HG03064 (cell line): ENCODE measurements at regions not wholly inside any gene's neighbourhood (a gene's known extent, or its start where the extent isn't known, plus 50 kb on each side); places are given as distances from the start of the nearest gene placed in this dataset.
"Not testable (repeated sequence)": the region's sequence is repeated elsewhere in the genome, so short reads cannot be mapped to it uniquely, and the experiment has no call there.

Experiments used
- ATAC-seq: cut with Tn5 transposase; IDR thresholded peaks from one replicate; pipeline ENCODE4 v1.9.1; 2021; ENCODE audit warnings: low read depth; ENCODE audit not compliant: unreplicated experiment

DNA sequence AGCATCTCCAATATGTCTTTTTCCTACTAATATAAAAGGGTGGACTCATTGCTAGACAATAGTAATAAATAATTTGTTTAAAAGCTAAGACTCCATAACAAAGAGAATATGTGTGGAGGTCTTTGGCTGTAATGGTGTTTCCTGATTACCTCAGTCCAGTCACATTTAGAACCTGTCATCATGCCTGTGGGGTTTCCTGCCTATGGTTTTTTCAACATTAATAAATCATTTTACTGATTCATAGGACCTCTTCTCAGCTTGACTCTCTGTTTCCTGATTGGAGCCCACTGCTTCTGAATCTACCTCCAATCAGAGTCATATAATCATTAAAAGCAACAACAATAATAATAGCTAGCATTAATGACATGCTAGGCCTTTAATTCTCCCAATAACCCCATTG, 52.4 kb upstream of the GNAI1 start:
- ATAC-seq, result no peak

DNA sequence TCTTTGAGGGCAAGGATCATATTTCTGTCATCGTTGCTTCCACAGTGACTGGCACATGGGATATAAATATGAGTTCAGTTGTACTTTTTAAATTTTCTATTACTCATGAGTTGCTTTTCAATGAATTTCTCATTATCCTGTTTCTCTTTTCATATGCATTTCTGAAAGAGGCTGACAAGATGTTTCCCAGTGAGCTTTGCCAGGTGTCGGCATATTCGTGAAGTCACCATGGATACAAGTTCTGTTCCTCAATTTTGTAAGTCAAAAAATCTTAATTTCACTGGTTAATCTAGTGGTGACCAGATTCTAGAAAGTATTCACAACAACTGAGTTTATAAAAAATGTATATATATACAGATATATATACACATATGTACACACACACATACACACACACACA, 55.7 kb upstream of the GNAI1 start:
- ATAC-seq, result no peak

DNA sequence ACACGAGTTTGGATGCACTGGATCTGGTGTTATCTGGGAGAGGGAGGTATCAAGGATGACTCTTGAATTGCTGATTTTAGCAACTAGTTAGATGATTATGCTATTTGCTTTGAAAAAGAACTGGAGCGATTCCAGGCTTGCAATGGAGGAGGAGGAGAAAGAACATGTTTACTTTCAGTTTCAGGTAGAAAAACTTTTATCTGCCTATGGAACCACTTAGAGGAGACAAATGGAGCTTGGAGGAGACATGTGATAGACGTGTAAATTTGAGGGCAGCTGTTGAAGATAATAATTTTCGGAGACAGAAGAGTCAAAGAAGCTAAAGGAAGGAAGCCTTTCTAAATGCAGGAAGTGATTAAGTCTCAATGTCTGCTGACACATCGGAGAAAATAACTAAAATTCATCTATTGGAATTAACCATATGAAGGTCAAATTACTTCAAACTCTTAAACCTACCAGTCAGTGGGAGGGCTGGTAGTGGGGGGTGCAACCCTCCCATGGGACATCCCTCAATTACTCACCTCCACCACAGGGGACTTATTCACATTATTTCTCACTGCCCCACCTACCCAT, 56.4 kb upstream of the GNAI1 start:
- no peak for ATAC-seq

DNA sequence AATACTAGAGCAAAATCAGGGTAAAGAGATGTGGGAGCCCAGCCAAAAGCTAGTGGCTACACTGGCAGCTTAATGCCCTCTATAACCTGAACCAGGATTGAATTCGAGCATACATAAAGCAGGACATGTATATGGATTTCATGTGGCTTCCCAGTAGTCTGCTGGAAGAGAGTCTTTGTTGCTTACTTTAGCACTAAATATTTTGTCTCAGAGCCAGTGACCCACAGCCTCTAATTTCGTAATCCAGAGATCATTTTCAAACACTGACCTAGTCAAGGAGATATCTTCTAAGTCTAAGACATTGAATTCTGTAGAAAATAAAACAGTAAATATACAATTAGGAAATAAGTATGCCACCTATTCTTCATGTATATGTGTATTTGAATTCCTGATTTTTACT, 64.2 kb upstream of the GNAI1 start:
- no peak for ATAC-seq

DNA sequence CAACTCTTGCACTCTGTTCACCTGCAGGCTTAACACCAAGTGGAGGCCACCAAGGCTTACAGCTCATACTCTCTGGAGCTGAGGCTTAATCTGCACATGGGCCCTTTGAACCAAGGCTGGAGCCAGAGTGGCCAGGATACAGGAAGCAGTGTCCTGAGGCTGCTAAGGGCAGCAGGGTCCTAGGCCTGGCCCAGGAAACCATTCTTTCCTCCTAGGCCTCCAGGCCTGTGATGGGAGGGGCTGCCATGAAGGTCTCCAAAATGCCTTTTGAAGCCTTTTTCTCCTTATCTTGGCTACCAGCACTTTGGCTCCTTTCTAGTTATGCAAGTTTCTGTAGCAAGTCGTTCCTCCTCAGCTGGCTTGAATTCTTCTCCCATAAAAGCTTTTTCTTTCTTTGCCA, 68.0 kb upstream of the GNAI1 start:
- ATAC-seq, result no peak

DNA sequence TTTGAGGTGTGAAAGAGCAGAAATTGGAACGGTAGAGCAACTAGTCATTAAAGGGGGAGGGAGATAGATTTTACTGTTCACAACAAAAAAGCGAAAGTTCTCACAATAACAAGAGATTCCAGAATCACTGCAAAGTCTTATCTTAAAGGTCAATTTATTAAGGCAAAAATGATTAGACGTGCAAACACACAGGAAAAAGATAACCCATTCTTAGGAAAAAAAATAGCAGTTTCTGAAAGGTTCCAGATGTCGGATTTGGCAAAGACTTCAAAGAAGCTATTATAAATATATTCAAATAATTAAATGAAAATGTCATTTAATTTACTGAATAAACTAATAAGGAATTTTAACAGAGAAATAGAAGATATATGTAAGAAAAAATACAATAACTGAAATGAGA, 70.8 kb upstream of the GNAI1 start:
- ATAC-seq, result no peak

DNA sequence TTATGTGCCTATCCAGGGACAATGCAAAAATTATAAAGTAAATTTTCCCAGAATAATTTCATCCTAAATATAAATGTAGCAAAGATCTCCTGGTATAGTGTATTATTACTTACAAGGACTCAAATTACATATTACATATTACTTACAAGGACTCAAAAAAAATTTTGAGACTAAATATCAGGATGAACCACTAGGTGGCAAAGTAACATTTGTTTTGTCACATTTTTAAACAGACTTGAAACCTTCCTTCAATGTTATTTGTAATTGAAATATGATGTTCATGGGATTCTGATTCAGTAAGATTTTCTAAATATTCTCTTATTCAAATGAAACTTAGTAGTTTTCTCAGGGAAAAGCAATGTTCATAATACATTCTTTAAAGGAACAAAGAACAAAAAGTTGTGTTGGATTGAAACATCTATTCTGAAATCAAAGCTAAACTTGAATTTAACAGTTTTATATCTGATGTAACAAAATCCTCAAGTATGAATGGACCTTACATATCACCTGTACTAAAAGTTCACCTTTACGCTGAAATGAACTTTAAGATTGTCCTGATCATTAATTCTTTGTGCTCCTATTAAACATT, 74.3 kb upstream of the GNAI1 start:
- no peak for ATAC-seq

DNA sequence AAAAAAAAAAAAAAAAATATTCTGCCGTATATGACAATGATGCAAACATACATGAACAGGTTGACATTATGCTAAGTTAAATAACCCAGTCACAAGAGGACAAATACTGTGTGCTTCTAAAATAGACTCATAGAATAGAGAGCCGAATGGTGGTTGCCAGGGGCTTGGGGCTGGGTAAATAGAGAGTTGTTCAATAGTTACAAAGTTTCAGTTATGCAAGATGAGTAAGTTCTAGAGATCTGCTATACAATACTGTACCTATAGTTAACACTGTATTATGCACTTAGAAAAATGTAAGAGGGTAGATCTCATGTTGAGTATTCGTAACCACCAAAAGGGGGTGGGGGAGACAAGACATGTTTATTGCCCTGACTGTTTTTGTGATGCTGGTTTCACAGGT, 77.1 kb upstream of the GNAI1 start:
- no peak for ATAC-seq

DNA sequence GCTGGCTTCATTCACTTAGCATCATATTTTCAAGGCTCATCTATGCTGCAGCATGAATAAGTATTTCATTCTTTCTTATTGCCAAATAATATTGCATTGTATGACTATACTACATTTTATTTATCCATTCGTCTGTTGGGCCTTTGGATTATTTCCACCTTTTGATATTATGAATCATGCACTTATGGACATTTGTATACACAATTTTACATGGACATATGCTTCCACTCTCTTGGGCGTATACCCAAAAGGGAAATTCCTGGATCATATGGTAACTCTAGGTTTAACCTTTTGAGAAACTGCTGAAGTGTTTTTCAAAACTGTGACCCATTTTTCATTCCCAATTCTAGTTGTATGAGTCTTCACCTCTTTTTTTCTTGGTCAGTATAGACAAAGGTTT, 80.3 kb upstream of the GNAI1 start:
- no peak for ATAC-seq

DNA sequence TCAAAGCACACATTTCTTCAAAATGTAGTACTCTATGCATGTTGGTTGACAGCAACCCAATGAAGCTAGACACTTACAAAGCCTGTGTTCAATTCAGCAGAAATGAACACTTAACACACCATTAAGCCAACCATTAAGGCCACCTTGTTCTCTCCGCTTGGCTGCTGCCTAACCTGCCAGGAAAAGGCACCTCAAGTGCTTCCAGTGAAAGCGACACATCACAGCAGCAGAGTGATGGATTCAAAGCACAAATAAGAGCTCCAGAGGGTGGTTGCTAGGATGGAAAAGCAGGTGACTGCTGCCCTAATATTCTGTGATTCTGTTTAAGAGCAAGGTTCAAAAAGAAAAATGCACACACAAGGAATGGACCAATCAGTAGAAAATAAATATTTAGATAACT, 81.5 kb upstream of the GNAI1 start:
- ATAC-seq, result no peak

DNA sequence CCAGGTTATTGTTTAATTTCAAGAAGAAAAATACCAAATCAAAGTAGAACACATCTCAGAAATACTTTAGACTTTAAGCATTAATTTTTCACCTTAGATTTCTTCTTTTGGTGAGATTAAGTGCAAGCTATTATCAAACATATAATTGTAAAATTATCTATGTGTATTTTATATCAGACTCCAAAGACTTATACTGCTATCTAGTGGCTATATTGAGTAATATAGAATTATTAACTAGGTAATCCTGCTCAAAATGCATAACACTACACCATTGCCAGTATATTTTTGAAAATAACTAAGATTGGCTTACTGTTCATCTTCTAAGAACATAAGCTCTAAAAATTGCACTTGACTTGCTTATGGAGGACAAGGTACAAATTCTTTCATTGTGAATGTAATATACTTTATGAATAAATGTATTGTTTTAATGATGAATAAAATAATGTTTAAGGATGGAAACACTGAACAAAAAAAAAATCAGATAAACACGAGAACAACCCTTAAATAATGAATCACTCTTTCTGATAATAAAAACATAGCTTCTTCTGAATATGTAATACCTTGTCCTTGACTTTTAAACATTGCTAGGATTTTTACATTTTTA, 86.7 kb upstream of the GNAI1 start:
- no peak for ATAC-seq

DNA sequence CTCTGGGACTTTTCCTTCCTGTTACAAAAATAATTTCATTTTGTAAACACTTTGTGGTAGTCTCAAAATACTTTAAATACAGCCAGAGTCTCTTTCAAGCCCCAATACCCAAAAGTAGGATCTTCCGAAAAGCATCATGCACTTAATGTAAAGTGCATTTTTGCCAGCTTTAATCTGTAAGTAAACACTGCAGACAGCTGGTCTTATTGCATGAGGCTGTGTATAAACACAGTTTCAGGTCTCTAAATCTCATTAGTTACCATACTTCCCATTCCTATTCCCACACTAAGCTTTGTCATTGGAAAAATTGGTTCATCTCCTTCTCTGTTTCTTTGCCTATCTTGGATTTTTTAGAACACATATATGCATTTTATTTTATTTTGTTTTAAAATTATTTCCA, 87.6 kb upstream of the GNAI1 start:
- no peak for ATAC-seq

DNA sequence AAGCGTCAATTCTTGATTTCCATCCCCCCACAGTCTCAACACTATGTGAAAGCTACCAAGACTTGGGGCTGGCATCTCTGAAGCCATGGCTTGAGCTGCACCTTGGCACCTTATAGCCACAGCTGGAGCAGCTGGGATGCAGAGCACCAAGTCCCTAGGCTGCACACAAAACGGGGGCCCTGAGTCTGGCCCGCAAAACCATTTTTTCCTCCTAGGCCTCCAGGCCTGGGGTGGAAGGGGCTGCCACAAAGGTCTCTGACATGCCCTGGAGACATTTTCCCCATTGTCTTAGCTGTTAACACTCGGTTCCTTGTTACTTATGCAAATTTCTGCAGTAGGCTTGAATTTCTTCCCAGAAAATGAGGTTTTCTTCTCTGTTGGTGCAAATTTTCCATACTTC, 89.8 kb upstream of the GNAI1 start:
- no peak for ATAC-seq

DNA sequence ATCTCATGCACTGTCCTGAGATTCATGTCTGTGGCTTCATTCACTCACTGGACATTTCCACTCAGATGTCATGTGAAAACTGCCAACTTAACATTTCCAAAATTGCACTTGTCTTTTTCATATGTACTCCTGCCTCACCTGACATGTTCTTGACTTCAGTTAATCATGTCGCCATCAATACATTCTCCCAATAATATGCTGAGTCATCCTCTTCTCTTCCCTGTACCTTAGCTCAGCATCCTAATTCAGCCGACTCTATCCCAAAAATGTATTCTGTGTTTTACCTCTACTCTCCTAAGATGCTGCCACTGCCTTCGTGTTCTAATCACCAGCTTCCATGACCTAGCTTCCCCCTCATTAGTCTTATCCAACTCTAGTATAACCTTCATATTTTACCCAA, 93.9 kb upstream of the GNAI1 start:
- no peak for ATAC-seq

DNA sequence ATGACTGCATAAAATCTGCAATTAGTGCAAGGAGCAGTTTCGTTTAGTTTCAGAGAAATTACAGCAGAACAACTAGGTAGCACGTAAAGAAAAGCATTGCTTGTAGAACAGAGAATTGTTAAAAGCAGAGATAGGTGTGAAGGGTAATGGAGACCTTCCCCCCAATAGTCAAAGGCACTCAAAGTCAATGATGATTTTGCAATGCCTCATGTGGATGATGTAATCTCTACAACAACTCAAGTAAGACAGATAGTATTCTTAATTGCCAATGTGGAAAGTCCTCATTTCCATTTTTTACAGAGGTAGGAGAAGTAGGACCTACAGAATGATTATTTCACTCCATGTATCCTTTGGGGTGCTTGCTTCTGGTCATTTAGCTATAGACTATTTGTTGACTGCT, 94.3 kb upstream of the GNAI1 start:
- ATAC-seq, result no peak

DNA sequence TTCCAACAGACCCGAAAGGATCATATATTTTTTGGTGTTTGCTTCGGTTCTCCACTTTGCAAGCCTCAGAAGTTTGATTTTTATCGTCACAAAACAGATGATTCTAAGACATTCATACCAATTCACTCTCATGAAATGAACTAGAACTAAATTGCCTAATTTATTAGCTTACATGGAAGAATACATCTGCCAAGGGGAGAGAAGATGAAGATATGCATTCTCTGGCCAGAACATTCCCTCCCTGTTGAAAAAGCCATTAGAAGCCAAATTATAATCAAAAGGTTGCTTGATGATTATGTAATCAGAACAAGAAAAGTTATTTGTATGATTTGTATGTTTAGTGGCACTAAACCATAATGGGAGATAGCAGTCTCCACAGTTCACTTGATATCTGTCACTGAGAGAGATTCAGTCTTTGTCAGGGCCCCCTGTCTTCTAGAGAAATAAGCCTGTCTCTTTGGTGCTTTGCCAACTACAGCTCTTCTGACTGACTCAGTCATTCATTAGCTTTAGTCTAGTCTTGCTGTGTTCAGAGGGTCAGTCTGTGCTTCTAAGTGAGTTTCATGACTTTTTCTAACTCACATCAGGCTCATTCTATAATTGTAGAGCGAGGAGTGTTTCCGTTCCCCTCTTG, 95.3 kb upstream of the GNAI1 start:
- no peak for ATAC-seq

DNA sequence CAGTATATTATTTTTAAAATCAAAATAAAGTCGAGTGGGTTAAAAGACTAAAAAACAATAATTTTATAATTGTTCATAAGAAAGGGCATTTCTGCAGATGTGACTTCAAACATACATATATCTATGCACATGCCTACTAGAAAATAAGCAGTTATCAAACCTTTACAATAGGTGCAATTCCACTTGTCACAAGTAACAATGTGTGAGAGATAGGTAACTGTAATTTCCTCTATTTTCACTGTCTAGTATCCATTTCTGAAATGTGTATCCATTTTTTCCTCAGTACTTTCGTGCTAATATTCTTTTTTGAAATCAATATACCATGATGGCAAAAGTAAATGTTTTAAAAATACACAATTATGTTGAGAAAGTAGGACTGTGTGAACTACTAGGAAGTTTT, 96.9 kb upstream of the GNAI1 start:
- no peak for ATAC-seq

DNA sequence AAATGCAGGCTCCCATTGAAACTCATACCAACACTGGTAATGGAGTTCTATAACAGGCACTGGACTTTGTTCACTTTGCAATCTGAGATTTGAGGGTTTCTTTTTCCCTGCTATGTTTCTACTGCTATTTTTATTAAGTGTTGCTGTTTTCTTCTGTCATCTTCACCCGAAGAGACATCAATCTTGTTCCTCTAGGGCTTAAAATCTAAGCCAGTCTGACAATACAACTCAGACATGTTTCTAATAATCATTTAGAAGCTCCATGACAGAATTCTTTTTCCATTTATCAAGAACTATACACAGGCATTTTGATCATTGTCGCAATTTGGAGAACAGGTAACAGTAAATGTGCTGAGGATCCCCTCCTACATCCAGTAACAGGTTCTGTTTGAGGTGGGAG, 98.5 kb upstream of the GNAI1 start:
- ATAC-seq, result no peak

DNA sequence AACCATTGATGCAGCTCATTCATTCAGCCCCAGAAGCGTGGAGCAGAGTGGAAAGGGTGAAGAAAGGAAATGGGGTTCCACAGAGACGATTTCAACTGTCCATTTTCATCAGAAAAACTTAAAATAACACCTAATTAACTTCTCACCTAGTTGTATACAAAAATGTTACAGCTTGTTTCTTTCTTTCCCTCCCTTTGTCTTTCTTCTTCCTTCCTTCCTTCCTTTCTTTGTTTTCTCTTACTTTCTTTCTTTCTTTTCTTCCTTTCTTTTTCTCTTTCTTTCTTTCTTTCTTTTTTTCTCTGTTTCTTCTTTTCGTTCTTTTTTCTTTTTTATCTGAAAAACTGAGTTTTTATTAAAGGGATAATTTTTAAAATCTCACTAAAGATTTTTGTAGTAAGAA, 105.9 kb upstream of the GNAI1 start:
- no peak for ATAC-seq

DNA sequence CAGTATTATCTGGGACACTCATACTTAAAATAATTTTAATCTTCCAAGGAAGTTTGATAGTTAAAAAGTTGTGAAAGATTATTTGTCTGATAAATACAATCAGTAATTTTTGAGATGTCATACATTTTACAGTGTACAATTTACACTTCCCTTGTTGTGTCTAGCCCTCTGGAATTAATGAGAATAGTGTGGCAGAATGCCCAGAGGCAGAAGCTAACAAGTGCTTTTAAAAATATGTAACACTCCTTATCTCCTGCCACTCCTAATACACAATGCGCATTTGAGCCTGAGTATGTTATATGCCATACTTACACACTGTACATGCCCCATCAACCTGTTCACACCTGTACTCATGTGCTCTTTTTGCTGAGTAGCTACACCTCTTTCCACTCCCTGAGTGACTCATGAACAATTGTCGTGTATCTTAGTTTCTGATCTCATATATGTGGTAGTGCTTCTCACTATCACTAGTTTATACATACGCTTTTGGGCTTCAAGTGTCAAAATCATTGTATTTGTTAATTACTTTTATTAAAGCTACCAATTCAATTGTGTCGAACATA, 106.9 kb upstream of the GNAI1 start:
- ATAC-seq, result no peak

DNA sequence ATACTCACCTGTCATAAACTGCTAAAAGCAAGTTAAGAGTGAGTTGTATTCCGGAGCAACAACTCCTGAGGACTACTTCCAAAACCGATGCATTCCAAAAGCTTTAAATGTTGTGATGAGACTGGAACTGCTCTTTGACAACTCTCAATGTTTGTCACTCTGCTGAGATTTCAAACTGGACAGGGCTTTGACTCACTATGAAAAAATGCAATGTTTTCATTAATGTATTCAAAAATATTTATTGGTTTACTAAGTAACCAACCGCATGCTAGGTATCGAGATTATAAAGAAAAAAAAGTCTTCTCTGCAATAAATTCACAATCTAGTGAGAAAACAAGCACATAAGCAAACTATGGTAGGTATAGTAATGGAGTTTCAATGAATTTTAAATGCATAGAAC, 107.9 kb upstream of the GNAI1 start:
- no peak for ATAC-seq

DNA sequence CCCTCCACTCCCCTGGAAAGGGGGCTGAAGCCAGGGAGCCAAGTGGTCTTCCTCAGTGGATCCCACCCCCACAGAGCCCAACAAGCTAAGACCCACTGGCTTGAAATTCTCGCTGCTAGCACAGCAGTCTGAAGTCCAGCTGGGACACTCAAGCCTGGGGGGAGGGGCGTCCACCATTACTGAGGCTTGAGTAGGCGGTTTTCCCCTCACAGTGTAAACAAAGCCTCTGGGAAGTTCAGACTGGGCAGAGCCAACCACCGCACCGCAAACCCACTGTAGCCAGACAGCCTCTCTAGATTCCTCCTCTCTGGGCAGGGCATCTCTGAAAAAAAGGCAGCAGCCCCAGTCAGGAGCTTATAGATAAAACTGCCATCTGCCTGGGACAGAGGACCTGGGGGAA, 114.4 kb upstream of the GNAI1 start:
- not testable (repeated sequence) for ATAC-seq
